ACC112 (cell line): ENCODE measurements at regions not wholly inside any gene's neighbourhood (a gene's known extent, or its start where the extent isn't known, plus 50 kb on each side); places are given as distances from the start of the nearest gene placed in this dataset.

ENCODE experiments used
- H2AFZ ChIP-seq: fragments of 200-600 bp; sonication (generic); one replicate; pipeline ENCODE4 v1.6.0; 2017; ENCODE audit warnings: antibody characterized with exemption, low read length; ENCODE audit not compliant: unreplicated experiment
- H3K27ac ChIP-seq: fragments of 200-600 bp; sonication (generic); 2 replicates; pipeline ENCODE4 v1.5.1; 2014; ENCODE audit warnings: low read depth, mild to moderate bottlenecking, antibody characterized with exemption, low read length, moderate library complexity
- H3K27me3 ChIP-seq: fragments of 200-600 bp; sonication (generic); 2 replicates; pipeline ENCODE4 v1.6.1; 2014; ENCODE audit warnings: mild to moderate bottlenecking, antibody characterized with exemption, low read length, moderate library complexity, mixed read lengths; ENCODE audit not compliant: insufficient read depth
- H3K36me3 ChIP-seq: fragments of 200-600 bp; sonication (generic); 2 replicates; pipeline ENCODE4 v1.6.1; 2016; ENCODE audit warnings: mild to moderate bottlenecking, antibody characterized with exemption, low read length, moderate library complexity, mixed read lengths; ENCODE audit not compliant: insufficient read depth
- H3K4me1 ChIP-seq: fragments of 200-600 bp; sonication (generic); one replicate; pipeline ENCODE4 v1.6.1; 2016; ENCODE audit warnings: low read length, mixed read lengths; ENCODE audit not compliant: insufficient read depth, unreplicated experiment, control insufficient read depth
- H3K4me3 ChIP-seq: fragments of 200-600 bp; sonication (generic); 2 replicates; pipeline ENCODE4 v1.5.1; 2014; ENCODE audit warnings: mild to moderate bottlenecking, low read depth, low read length
- H3K79me2 ChIP-seq: fragments of 200-600 bp; sonication (generic); one replicate; pipeline ENCODE4 v1.6.0; 2016; ENCODE audit warnings: low read length; ENCODE audit not compliant: control insufficient read depth, unreplicated experiment, insufficient read depth

DNA sequence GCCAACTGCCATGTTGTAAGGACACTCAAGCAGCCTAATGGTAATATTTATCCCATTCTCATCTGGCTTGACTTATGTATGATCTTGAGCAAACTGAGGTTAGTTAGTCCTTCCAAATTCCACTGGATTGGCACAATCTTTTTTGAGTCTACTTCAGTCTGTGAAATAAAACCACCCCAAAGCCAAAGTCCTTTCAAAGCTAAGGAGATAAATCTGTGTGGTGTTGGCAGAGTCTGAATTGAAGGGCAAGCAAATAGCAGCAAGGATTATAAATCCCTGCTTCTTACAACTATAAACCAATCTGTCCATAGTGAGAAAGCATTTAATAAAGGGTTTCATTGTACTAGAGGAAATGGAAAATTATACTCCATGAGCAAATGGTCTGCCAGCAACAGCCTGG lies 233.9 kb upstream of the GLRA2 start:
- Histone ChIP-seq H3K4me3 (no peak overlapping the region), H2AFZ (no peak overlapping the region), H3K27me3 (no peaks in the 10 kb centered on the region), H3K36me3 (no peaks in the 10 kb centered on the region), H3K4me1 (no peaks in the 10 kb centered on the region), H3K27ac (no peak overlapping the region), H3K79me2 (no peaks in the 10 kb centered on the region)

DNA sequence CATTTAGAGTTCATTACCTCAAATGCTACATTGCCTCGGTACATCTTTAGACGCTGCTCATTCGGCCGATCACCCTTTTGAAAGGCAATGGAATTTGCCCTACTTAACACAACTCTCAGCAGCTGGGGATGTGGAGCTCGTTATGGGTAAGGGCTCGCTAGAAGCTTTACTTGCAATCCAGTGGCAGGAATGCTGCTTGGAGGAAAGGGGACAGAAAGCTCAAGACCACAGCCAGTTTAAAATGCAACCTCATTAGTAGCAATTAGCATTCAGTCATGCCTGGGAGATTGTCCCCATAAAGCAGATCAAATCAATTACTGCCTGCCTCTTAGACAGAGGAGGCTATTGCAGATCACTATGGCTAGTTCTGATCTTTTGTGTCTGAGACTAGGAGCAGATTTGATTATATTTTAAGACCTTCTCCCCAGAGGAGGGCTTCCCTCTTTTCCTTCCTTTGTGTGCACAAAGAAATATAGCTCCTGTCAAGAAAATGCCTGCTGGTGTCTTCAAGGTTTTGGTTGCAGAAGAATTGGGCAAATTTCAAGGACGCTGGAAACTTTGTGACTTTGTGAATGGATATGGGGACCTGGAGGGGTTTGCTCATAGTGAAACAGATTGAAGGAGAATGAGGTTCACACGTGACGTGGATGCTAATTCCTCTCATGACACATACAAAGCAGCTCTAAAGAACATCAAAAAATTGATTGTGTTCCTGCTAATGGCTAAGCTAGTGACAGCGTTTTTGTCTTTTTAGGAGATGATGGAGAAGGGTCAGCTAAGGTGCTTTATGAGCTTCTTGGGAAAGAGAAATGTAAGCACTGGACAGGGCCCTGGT lies 237.5 kb upstream of the GLRA2 start:
- Histone ChIP-seq H3K27me3 (no peaks in the 10 kb centered on the region), H3K79me2 (no peaks in the 10 kb centered on the region), H3K27ac (no peak overlapping the region)

DNA sequence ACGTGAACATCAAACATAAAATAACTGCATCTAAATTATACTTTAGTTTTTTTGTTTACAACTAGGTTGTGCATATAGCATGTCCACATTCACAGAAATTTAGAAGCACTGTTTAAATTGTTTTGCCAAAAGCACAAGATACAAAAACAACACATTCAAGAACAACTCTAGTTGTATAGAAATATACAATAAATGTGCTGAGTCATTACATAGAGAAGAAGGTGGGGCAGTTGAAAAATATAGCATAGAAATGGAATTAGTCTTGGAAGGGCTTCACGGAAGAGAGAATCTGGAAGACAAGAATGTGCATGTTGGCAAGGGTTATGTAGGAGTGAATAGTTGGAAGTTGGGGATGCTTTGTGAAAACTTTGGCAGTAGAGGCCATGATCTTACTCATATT lies 239.0 kb upstream of the GLRA2 start:
- Histone ChIP-seq H3K4me1 (no peaks in the 10 kb centered on the region), H3K36me3 (no peaks in the 10 kb centered on the region), H2AFZ (no peak overlapping the region), H3K4me3 (no peak overlapping the region), H3K79me2 (no peaks in the 10 kb centered on the region), H3K27me3 (no peaks in the 10 kb centered on the region), H3K27ac (no peak overlapping the region)

More for the DNA sequence above, 237.5 kb upstream of the GLRA2 start:
- Histone ChIP-seq H3K36me3 (no peaks in the 10 kb centered on the region), H2AFZ (no peak overlapping the region), H3K4me3 (no peak overlapping the region), H3K4me1 (no peaks in the 10 kb centered on the region)

DNA sequence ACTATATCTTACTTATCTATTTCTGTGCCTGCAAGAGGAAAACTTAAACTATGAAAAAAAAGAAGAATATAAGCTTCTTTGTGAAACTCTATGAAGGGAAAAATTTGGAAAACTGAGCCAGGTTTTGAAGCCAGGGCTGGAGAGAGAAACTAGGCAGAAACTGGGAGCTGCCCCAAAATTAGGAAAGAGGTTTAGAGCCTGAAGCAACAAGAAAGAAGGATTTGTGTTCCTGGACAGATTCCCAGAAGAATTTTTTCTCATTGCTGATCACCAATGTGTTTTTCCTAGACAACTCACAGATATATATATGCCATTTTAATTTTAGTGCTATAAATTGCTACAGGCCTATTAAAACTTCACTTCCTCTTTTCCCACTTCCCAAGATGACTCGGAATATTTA lies 245.0 kb upstream of the GEMIN8 start:
- Histone ChIP-seq H3K4me1 (no peaks in the 10 kb centered on the region), H3K4me3 (no peak overlapping the region), H2AFZ (no peak overlapping the region), H3K79me2 (no peaks in the 10 kb centered on the region), H3K36me3 (no peaks in the 10 kb centered on the region), H3K27me3 (no peaks in the 10 kb centered on the region), H3K27ac (no peak overlapping the region)

DNA sequence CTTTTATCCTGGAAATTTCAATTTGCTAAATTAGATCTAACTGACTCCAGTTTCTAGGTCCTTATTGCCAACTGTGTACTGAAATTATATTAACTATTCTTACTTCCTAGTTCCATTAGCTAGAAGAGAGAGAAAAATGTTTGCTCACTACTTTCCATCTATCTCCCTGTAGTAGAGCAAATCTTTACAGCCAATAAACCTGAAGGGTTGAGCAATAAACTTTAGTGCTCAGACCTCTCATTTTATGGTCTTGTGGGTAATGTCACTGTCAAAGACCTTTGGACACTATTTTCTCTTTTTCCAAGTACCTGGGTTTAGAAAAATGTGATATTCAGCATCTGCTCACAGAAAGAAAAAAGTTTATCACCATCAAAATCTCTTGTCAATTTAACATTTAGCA lies 237.5 kb upstream of the GEMIN8 start:
- H3K36me3 ChIP-seq: no peaks in the 10 kb centered on the region
- H2AFZ ChIP-seq: no peak overlapping the region
- no peaks in the 10 kb centered on the region for H3K27me3 ChIP-seq
- no peak overlapping the region for H3K27ac ChIP-seq
- no peaks in the 10 kb centered on the region for H3K4me1 ChIP-seq
- H3K79me2 ChIP-seq: no peaks in the 10 kb centered on the region
- H3K4me3 ChIP-seq: no peak overlapping the region

DNA sequence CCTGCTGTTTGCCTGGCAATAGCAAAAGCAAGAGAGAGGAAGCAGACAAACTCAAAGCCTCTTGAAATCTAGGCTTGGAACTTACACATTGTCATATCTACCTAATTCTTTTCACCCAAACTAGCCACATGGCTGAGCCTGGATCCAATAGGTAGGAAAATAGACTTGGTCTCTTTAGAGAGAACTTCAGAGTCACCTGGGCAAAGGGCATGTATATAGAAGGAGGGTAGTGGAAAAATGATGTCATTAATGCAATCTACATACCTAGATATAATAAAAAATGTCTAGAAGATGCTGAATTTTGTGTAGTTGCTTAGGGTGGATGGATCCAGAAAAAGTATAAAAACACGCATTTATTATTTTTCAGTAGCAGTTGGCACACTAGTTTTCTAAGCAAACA lies 237.0 kb upstream of the GEMIN8 start:
- Histone ChIP-seq H2AFZ (no peak overlapping the region), H3K27ac (no peak overlapping the region), H3K79me2 (no peaks in the 10 kb centered on the region), H3K4me3 (no peak overlapping the region), H3K36me3 (no peaks in the 10 kb centered on the region), H3K4me1 (no peaks in the 10 kb centered on the region), H3K27me3 (no peaks in the 10 kb centered on the region)

DNA sequence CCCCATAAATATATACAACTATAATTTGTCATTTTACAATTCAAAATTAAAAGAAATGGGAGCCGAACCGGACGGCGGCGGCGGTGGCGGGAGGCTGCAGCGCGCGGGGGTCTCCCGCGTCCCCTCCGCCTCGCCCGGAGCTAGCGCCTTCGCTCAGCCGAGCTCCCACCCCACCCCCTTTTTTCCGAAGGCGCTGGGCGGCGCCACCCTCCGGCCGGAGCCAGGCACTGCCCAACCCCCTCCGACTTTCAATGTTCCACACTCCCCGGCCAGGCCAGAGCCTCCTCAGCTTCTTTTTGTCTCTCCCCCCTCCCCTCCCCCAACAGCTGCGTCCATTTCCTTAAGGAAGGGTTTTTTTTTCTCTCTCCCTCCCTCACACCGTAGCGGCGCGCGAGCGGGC lies 214.1 kb upstream of the GEMIN8 start:
- H3K27me3 ChIP-seq: no peaks in the 10 kb centered on the region
- H3K79me2 ChIP-seq: no peaks in the 10 kb centered on the region
- no peaks in the 10 kb centered on the region for H3K36me3 ChIP-seq
- H3K4me3 ChIP-seq: no peak overlapping the region
- H2AFZ ChIP-seq: no peak overlapping the region
- no peaks in the 10 kb centered on the region for H3K4me1 ChIP-seq
- H3K27ac ChIP-seq: no peak overlapping the region

DNA sequence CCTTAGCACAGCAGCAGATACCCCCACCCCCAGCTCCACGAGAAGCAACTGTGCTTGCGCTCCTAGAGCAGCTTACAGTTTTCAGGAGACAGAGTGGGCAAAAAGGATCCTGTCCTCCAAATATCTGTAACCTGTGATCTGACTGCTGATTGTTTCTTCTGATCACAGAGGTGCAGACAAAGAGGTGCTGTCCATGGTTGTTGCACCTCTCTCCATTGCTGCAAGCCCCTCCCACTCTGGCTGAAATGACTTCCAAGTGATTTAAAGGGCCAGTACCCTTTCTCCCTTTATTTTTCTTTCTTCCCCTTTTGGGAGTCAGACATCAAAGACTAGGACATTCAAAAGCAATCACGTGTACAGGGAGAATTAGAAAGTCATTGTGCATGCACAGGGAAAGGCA lies 205.3 kb upstream of the GEMIN8 start:
- Histone ChIP-seq H3K4me1 (no peaks in the 10 kb centered on the region), H2AFZ (no peak overlapping the region), H3K79me2 (no peaks in the 10 kb centered on the region), H3K27ac (no peak overlapping the region), H3K4me3 (no peak overlapping the region), H3K27me3 (no peaks in the 10 kb centered on the region), H3K36me3 (no peaks in the 10 kb centered on the region)

DNA sequence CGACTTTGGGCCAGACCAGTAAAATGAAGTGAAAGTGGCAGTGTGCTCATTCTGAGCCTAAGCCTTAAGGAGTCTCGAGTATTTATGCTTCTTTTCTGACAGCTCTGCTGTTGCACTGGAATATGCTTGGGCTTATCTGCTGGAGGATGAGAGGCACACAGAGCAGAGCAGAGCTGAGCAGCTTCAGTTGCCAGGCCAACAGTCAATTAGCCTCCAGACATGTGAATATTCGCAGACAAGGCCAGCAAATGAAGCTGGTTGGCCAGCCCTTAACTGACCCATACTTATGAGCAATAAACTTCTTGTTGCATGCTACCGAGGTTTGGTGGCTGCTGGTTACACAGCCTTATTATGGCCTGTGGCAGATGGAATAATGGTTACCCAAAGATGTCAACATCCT lies 203.0 kb upstream of the GEMIN8 start:
- no peaks in the 10 kb centered on the region for H3K27me3 ChIP-seq
- no peak overlapping the region for H3K27ac ChIP-seq
- H3K36me3 ChIP-seq: no peaks in the 10 kb centered on the region
- H3K4me1 ChIP-seq: no peaks in the 10 kb centered on the region
- H3K79me2 ChIP-seq: no peaks in the 10 kb centered on the region
- H2AFZ ChIP-seq: no peak overlapping the region
- no peak overlapping the region for H3K4me3 ChIP-seq

DNA sequence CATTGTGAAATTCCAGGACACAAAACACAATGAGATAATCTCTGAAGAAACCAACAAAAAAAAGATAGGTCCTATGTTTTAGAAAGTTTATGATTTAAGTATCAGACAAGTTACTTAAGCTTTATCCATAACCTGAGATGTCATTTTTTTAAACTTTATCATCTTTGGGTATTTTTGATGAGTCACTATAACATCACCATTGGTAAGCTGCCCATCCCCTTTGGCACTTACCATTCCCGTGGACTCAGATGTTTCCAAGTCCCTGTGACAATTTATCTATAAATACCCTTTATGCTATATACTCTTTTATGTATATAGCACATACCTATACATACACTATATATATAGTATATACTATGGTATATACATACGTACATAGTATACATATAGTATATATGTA lies 198.9 kb upstream of the GEMIN8 start:
- H2AFZ ChIP-seq: no peak overlapping the region
- no peaks in the 10 kb centered on the region for H3K36me3 ChIP-seq
- no peaks in the 10 kb centered on the region for H3K27me3 ChIP-seq
- H3K4me3 ChIP-seq: no peak overlapping the region
- H3K79me2 ChIP-seq: no peaks in the 10 kb centered on the region
- H3K4me1 ChIP-seq: no peaks in the 10 kb centered on the region
- H3K27ac ChIP-seq: no peak overlapping the region

DNA sequence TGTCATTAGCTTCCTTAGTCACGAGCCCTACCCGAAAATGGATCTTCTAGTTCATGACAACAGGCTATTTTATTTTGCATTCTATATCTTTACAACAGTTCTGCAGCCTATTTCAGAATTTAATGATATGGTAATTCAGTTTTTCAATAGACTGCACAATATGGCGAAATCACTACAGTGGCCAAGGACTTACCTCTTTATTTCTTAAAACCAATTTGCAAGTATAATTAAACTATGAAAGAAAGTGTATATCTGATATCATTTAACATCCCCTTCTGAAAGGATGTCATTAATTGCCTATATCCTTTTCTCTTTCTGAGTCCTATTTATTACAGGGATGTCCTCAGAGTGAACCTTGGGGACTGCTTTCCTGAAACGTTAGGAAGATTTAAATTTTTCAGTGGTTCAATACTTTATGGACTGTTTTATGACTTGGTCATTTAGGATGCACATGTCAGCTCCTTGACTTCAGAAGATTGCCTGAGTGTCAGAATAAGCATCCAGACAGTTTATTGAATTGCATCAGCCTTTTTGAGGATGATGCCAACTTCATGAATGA lies 190.8 kb upstream of the GEMIN8 start:
- Histone ChIP-seq H3K36me3 (no peaks in the 10 kb centered on the region), H3K27me3 (no peaks in the 10 kb centered on the region), H3K4me1 (no peaks in the 10 kb centered on the region)

More for the DNA sequence above, 190.8 kb upstream of the GEMIN8 start:
- Histone ChIP-seq H2AFZ (no peak overlapping the region), H3K27ac (no peak overlapping the region), H3K4me3 (no peak overlapping the region), H3K79me2 (no peaks in the 10 kb centered on the region)
